GM18868 (cell line): ENCODE measurements at regions not wholly inside any gene's neighbourhood (a gene's known extent, or its start where the extent isn't known, plus 50 kb on each side); places are given as distances from the start of the nearest gene placed in this dataset.
A peak's percentile ranks its signal among the peaks of the same experiment; 100 is the strongest.
"Not testable (repeated sequence)": the region's sequence is repeated elsewhere in the genome, so short reads cannot be mapped to it uniquely, and the experiment has no call there.

Experiments used
- ATAC-seq: cut with Tn5 transposase; IDR thresholded peaks from one replicate; pipeline ENCODE4 v1.9.1; 2021; ENCODE audit warnings: mild to moderate bottlenecking, moderate library complexity; ENCODE audit not compliant: unreplicated experiment

DNA sequence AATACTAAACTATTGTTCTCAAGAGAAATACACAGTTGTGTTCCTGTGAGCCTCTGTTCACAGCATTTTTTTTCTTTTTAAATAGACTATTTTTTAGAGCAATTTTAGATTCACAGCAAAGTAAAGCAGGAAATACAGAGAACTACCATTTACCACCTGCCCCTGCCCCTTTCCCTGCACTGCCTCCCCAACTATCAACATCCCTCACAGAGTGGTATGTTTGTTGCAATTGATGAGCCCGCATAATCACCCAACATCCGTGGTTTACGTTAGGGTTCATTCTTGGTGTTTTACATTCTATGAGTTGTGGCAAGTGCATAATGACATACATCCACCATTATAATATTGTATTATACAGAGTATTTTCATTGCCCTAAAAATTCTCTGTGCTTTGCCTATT lies 71.6 kb upstream of the TNFAIP3 start:
- no peak for ATAC-seq

DNA sequence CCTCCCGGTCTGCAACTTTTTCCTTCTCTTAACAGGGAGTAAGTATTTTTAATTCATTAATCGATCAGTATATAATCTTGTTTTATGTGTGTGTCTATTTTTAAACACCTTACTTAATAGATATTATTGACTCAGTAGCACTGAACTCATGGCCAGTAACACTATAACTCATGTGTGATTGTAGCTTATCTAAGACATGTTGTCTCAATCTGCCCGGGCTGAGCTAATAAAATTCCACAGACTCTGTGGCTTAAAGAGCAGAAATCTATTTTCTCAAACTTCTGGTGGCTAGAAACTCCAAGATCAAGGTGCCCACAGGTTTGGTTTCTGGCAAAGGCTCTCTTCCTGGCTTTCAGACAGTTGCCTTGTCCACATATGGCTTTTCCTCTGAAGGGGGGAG lies 68.8 kb upstream of the TNFAIP3 start:
- ATAC-seq: no peak

DNA sequence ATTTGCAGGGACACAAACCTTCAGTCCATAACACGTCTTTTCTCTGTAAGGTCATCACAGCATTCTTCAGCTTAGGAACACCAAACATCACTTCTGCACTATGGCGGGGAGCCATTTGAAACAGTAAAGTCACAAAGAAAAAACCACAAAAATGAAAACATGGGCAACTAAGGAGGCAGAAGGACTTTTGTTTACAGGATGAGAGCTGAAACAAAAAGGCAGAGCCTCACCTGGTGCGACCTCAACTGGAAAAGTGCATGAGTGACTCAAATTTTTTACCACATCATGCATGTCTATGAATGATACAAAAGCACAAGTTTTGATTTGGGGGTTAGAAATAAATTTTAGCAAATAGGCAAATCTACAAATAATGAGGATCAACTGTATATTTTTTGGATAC lies 68.2 kb upstream of the TNFAIP3 start:
- ATAC-seq: no peak

DNA sequence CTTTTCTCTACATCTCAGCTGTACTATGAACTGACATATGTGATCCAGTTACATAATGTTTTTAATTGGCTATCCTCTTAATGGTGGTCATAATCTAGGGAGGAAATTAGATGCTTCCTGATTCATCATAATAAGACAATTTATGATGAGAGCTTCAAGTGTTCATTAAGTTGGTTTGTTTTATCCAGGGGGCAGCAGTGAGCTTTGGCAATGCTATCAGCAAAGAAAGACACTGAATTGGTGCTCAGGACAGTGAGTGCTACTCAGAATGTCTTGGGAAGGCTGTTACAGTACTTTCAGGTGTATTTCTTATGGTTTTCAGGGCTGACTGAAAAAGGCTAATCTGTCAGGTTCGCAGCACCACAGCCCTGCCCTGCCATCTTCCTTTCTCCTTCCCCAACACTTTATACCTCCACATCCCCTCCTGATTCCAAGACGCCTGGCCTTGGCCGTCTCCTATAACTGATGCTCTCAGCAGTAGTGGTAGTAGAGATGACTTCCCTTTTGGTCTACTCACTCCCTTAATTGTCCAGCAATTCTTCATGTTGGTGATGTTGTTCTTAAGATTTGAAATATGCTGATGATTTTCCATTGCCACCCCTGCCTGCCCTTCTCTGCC lies 67.0 kb upstream of the TNFAIP3 start:
- peak; percentile 75 for ATAC-seq

DNA sequence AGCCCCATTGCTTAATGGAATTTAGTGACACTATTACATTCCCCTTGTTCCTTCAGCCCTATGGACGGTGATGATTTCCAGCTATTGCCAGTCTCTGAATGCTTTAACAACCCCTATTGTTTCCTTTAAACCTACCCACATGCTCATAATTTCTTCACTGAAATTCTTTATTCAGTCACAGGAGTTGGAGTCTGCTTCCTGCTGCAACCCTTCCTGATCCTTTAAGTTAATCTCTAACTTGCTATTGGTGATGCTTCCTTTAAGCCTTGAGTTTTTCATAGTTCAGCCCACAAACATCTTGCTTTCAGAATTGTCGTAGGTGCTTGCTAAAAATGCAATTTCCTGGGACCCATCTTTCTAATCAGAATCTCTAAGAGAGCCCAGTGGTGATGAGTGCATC lies 66.3 kb upstream of the TNFAIP3 start:
- no peak for ATAC-seq

DNA sequence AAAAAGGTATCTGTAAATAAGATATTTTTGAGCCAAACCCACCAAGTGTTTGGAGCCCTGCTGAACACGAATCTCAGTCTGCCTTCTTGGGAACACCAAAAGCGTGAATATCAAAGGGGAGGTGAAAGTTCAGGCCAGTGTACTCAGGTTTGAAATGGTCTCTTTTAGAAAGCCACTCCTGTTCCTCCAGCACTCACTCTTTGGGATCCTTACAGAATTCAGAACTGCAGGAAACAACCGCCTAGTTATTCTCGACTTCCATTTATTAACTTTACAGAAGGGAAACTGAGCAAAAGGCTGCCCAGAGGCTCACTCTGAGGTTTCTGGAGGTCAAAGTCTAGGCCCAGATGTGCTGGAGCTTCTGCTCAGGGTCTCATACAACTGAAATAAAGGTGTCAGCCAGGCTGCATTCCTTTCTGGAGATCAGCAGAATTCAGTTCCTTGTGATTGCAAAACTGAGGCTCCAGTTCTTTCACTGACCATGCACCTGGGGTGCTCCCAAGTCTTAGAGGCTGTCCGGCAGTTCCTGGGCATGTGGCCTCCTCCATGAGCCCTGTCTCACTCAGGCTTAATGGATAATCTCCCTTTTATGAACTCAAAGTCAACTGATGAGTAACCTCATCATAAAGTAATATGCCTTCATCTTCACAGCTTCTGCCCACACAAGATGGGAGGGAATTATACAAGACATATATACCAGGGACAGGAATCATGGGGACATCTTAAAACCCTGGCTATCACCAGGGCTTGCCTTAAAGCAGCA lies 65.5 kb upstream of the TNFAIP3 start:
- no peak for ATAC-seq

DNA sequence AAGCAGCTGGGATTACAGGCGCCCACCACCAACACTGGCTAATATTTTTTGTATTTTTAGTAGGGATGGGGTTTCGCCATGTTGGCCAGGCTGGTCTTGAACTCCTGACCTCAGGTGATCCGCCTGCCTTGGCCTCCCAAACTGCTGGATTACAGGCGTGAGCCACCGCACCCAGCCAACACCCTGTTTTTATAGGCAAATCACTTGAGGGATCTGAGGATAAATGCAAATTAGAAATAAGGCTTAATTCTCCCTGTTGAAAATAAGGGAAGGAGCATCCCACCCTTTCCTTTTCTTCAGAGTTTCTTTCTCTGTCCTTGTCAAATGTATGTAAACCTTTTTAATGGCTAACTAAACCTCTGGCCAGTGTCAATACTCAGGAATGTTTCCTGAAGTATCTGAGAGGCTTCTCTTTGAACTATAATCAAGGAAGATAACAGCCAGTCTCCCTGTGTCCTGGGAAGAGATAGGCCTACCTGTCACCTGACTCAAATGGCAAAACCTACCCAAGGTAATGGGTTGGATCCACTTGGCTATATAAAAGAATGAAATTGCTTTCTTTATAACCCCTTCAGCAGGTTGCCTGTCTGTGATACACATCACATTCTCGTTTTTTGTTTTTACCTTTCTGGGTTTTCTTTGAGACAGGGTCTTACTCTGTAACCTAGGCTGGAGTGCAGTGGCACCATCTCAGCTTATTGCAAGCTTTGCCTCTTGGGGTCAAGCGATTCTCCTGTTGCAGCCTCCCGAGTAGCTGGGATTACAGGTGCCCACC lies 64.5 kb upstream of the TNFAIP3 start:
- no peak for ATAC-seq

DNA sequence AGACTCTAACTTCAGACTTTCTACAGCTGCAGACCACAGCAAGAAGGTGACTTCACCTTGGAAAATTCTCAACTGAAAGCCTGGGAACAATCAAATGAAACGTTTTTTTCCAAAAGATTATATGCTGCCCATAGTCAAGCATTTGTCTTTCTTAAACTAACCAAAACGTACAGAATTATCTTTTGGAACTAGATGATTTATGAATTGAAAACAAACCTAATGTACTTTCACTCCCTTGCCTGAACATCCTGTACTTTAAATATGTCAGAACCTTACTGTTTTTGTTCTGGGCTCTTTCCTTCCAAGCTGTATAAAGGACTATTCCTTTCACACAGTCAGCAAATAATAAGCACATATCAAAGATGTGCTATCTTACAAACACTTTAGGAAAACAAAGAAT lies 62.4 kb upstream of the TNFAIP3 start:
- ATAC-seq: no peak

DNA sequence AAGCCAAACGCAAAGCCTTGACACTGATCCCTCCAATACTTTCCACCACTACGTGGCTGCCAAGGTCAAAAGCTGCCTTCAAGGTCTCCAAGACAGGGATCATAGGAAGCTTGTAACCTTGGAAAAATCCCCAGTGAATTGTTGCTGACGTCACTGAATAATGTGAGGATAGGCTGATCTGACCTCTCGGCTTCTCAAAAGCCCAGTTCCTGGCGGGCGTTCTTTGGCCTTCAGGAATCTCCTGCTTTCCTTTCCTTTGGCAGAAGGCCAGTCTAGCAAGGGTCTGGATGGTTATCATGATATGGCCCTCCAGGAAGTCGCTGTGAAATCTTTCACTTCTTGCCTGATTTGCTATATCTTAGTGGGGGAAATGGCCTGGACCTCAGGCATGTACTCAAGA lies 61.4 kb upstream of the TNFAIP3 start:
- ATAC-seq: no peak

DNA sequence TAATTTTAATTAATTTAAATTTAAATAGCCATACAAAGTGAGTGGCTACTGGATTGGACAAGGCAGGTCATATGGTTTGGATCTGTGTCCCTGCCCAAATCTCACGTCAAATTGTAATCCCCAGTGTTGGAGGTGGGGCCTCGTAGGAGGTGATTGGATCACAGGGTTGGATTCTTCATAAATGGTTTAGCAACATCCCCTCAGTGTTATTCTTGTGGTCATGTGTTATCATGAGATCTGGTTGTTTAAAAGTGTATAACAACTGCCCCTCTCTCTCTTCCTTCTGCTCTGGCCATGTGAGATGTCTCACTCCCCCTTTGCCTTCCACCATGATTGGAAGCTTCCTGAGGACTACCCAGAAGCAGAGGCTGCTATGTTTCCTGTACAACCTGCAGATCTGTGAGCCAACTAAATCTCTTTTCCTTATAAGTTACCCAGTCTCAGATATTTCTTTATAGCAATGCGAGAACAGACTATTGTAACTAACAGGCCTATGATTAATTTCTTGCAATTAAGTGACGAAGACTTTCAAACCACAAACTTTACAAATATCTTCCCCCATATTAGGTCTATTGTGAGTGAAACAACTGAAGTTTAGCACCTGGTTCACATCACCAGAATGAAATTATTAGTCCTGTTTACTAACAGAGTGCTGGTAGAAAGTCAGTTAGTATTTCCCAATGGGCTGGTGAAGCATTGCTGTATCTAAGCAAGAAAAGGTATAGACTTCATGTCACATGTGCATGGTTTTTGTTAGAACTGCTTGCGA lies 60.0 kb upstream of the TNFAIP3 start:
- no peak for ATAC-seq

DNA sequence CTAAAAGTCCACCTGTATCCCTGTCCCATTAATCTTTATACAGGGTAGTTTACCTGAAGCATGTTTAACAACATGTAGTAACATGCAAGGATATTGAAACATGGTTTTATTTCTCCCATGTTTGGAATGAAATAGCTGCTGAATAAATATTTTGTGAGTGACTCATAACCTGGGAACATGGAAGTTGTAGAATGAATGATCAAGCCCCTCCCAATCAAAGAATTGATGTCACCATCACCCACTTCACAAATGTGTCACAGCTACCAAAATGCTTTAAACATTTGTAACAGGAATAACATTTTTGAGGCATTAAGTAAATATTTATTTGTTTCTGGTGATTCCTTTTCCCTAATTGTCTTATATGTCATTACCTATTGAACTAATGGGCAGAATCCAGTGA lies 58.9 kb upstream of the TNFAIP3 start:
- no peak for ATAC-seq

DNA sequence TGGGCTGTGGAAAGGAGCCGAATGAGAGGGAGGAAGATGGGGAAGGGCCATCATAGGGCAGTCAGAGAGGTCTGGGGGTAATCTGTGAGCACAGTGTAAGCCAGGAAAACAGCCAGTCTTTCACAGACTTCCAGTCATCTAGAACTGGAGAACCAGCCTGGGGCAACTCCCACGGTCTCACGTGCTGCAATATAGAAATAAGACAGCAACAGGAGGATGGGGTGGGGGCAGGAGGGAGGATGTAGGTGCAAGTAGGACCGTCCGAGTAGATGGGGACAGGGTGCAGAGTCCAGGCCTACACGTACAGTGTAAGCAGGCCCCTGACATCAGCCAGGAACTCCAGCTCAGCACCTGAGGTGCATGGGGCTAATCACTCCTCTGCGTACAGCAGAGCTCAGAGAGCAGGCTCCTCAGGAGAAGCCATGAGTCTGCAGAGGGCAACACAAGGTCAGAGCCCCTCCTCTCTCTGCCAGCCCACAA lies 58.2 kb upstream of the TNFAIP3 start:
- ATAC-seq: no peak

DNA sequence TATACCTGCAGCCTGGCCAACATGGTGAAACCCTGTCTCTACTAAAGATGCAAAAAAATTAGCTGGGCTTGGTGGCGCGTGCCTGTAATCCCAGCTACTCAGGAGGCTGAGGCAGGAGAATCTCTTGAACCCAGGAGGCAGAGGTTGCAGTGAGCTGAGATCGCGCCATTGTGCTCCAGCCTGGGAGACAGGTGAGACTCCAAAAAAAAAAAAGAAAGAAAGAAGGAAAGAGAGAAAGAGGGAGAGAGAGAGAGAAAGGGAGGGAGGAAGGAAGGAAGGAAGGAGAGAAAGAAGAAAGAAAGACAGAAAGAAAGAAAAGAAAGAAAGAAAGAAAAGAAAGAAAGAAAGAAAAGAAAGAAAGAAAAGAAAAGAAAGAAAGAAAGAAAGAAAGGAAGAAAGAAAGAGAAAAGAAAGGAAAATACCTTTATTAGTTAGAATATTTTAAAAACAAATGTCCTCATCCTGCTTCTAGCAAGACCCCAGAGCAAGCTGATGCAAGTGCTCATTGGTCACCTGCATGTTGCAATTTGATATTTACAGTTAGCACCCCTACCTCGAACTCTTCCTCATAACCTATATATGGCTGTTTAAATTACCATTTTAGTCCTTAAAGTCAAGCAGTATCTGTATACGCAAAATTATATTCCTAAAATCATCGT lies 57.0 kb upstream of the TNFAIP3 start:
- ATAC-seq: not testable (repeated sequence)

DNA sequence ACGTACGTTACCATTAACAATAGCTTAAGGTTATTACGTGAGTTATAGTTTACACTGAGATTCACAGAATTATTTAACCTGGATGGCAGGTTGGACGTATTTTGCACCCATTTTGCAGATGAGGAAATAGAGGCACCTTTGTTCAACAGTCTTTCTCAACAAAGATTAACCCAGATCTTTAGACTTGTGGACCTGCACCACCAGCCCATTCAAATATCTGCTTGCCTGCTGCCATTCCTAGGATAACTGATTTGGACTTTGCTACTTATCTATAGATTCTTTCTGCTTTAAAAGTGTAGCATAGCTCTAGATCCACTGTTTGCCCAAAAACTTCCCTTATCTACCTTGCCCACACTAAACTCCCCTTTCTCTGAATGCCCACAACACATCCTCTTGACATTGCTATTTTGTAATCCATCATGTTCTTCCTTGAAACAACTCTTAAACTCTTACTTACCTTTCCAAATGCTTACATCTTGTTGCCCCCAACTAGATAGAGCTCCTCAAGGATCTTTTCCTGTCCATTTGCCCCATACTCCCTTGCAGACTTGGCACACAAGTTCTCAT lies 56.4 kb upstream of the TNFAIP3 start:
- no peak for ATAC-seq

DNA sequence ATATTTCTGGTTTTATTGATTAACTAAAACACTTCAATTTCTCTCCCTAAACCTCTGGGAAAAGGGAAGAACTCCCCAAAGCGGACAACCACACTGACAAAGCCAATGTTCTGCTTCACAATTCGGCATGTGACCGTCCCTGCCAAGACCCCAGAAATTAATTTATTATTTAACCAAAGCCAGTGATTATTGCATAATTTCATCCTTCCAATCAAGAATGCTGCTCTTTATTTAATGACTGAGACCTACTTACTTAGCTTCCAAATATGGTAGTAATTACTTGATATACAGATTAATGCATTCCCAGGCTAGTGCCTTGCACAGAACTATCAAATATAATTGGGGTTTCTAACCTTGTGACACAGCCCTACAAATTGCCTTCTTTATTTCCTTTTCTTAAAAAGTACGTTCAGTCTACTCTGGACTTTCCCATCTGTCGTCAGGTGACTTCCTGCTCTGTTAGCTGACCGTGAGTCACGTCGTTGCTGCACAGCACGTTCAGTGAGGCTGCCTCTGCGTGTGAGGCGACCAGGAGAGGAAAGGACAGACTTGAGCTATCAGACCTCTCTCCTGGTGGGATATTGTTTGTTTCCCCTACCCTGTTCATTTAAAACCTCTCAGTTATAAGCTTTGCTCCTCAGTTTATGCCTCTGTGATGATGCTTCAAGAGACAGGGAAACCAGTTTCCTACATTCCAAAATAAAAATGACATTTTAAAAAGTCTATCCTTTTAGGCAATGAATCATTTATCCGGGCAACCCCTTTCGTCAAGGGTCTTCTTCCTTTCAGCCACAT lies 55.7 kb upstream of the TNFAIP3 start:
- ATAC-seq: peak; percentile 93

DNA sequence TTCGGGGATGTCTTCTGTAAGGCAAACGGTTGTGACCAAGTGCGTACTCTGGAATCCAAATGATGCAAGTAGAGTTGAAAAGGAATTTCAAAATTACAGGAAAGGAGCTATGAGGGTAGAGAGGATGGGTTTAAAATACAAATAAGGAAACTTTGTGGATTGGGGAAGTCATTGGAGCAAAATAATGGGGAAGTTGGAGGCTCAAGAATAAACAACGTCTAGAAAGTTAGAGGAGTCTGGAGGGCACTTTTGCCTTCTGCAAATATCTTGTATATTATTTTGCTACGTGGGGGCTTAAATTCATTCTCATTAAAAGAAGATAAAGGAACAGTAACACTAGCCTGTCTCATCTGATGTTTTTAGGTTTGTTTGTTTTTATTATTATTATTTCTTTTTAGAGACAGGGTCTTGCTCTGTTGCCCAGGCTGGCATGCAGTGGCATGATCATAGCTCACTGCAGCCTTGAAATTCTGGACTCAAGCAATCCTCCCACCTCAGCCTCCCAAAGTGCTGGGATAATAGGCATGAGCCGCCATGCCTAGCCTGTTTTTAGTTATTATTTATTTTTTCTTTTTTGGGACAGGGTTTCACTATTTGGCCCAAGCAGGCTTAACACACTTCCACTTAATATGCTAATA lies 55.0 kb upstream of the TNFAIP3 start:
- ATAC-seq: no peak

DNA sequence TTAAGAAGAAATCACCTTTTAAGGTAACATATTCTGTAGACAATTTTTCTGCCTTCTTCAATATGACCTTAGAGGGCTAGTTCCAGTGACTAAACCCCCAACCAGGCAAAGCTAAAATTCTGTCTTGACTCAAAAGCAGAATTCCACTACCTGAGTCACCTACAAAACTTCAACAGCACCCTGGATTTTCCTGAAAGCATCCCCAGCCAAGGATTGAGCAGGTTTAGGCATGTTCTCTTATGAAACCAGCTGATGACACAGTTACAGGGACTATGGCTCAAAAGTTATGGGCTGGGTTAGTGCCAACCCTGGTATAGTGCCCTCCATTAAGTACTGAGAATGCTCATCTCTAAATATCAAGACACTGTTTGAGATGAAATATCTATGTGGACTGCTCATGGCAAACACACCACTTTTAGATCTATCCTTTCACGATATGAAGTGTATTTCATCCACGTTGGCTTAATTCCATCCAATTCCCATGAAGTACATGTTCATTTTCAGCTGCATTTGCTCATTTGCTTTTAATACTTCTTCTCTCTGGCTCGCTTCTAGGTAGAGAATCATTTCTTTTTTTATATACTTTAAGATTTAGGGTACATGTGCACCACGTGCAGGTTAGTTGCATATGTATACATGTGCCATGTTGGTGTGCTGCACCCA lies 53.6 kb upstream of the TNFAIP3 start:
- no peak for ATAC-seq

DNA sequence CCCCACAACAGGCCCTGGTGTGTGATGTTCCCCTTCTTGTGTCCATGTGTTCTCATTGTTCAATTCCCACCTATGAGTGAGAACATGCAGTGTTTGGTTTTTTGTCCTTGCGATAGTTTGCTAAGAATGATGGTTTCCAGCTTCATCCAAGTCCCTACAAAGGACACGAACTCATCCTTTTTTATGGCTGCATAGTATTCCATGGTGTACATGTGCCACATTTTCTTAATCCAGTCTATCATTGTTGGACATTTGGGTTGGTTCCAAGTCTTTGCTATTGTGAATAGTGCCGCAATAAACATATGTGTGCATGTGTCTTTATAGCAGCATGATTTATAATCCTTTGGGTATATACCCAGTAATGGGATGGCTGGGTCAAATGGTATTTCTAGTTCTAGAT lies 53.0 kb upstream of the TNFAIP3 start:
- not testable (repeated sequence) for ATAC-seq
